ENCODE measurements at regions not wholly inside any gene's neighbourhood (a gene's known extent, or its start where the extent isn't known, plus 50 kb on each side); places are given as distances from the start of the nearest gene placed in this dataset.

DNA sequence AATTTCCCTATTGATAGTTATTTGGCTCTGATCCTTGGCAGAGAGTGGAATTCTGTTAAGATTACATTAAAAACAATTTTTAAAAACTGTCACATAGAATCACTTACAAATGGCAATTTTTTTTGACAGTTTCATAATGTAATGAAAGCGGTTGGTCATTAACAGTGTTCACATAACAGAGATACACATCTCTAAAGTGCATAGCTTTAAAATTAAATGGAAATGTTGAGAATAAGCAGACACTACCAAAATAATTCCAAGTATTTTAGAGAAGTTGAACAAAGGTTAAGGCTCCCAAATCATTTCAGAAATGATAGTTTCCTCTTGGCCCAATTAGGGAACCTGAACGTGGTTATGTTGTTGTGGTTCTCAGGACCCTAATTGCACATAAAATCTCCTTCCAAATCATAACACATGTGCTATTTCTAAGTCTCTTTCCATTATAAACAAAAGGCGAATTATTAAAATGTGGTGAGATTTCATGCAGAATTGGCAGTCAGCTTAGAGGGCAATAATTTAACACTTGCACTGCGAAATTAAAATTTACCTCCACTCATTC is 528.9 kb upstream of the FZD8 start:
- Histone ChIP-seq H3K79me2 (ENCODE audit: low read length) (no peaks in the 10 kb centered on the region), H4K20me1 (ENCODE audit: insufficient read depth, low read length) (no peaks in the 10 kb centered on the region), H3K9ac (ENCODE audit: low read length) (no peak overlapping the region), H3K4me2 (ENCODE audit: low read depth, low read length) (no peak overlapping the region), H3K4me1 (ENCODE audit: low read length) (no peaks in the 10 kb centered on the region), H3K9me2 (replicated peaks; ENCODE audit: insufficient read depth, low read length) (no peaks in the 10 kb centered on the region), H3K27ac (ENCODE audit: low read length) (no peak overlapping the region), H3K9me3 (replicated peaks; ENCODE audit: insufficient read depth, low read length) (no peaks in the 10 kb centered on the region), H3K27me3 (replicated peaks; ENCODE audit: insufficient read depth, low read length) (no peaks in the 10 kb centered on the region), H3F3A (ENCODE audit: insufficient read depth, low read length) (no peaks in the 10 kb centered on the region), H2AFZ (ENCODE audit: low read length) (no peak overlapping the region), H3K4me3 (ENCODE audit: low read length) (no peak overlapping the region), H3K36me3 (replicated peaks; ENCODE audit: insufficient read depth, low read length) (no peaks in the 10 kb centered on the region)
- DNase-seq, result no peak
- TF ChIP-seq, protein P1, sequence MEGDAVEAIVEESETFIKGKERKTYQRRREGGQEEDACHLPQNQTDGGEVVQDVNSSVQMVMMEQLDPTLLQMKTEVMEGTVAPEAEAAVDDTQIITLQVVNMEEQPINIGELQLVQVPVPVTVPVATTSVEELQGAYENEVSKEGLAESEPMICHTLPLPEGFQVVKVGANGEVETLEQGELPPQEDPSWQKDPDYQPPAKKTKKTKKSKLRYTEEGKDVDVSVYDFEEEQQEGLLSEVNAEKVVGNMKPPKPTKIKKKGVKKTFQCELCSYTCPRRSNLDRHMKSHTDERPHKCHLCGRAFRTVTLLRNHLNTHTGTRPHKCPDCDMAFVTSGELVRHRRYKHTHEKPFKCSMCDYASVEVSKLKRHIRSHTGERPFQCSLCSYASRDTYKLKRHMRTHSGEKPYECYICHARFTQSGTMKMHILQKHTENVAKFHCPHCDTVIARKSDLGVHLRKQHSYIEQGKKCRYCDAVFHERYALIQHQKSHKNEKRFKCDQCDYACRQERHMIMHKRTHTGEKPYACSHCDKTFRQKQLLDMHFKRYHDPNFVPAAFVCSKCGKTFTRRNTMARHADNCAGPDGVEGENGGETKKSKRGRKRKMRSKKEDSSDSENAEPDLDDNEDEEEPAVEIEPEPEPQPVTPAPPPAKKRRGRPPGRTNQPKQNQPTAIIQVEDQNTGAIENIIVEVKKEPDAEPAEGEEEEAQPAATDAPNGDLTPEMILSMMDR (IDR thresholded peaks at IDR 0.05; ENCODE audit: low read length), result no peak
- TF ChIP-seq EZH2phosphoT487 (IDR thresholded peaks at IDR 0.05; ENCODE audit: low read length), result no peak
- no peak for TF ChIP-seq EZH2 (optimal IDR thresholded peaks at IDR 0.05; ENCODE audit: low read depth, low read length)

DNA sequence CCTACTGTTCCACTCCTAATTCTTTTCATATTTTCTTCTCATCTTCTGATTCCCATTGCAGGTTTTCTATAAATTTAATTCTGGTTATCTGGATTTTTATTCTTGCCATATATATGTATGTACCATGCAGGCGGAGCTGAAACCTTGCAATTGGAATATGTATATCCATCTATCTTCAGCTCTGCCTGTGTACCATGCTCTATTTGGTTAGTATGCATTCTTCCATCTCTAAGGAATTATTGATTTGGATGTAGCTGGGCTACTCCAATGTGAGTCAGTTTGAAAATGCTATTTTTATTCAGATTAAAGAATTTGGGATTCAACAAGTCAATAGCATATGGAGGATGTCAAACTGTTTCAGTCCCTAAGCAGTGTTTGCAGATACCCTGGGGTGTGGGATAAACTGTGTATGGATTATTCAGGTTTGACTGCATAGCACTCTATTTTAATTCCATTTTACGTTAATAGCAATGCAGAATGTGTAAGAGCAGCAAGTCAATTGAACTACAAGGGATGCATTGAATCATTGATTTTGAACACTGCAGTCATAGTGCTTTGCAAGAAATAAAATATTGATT is 528.1 kb upstream of the FZD8 start:
- Histone ChIP-seq H3K79me2 (ENCODE audit: low read length) (no peaks in the 10 kb centered on the region), H3F3A (ENCODE audit: insufficient read depth, low read length) (no peaks in the 10 kb centered on the region), H3K9me2 (replicated peaks; ENCODE audit: insufficient read depth, low read length) (no peaks in the 10 kb centered on the region), H3K27me3 (replicated peaks; ENCODE audit: insufficient read depth, low read length) (no peaks in the 10 kb centered on the region), H3K36me3 (replicated peaks; ENCODE audit: insufficient read depth, low read length) (no peaks in the 10 kb centered on the region), H3K4me2 (ENCODE audit: low read depth, low read length) (no peak overlapping the region), H3K27ac (ENCODE audit: low read length) (no peak overlapping the region), H4K20me1 (ENCODE audit: insufficient read depth, low read length) (no peaks in the 10 kb centered on the region), H3K9ac (ENCODE audit: low read length) (no peak overlapping the region), H3K4me3 (ENCODE audit: low read length) (no peak overlapping the region), H3K4me1 (ENCODE audit: low read length) (no peaks in the 10 kb centered on the region), H3K9me3 (replicated peaks; ENCODE audit: insufficient read depth, low read length) (no peaks in the 10 kb centered on the region), H2AFZ (ENCODE audit: low read length) (no peak overlapping the region)
- no peak for DNase-seq
- TF ChIP-seq, protein P1 (IDR thresholded peaks at IDR 0.05; ENCODE audit: low read length), result no peak
- TF ChIP-seq EZH2 (optimal IDR thresholded peaks at IDR 0.05; ENCODE audit: low read depth, low read length) (no peak), EZH2phosphoT487 (IDR thresholded peaks at IDR 0.05; ENCODE audit: low read length) (no peak)

DNA sequence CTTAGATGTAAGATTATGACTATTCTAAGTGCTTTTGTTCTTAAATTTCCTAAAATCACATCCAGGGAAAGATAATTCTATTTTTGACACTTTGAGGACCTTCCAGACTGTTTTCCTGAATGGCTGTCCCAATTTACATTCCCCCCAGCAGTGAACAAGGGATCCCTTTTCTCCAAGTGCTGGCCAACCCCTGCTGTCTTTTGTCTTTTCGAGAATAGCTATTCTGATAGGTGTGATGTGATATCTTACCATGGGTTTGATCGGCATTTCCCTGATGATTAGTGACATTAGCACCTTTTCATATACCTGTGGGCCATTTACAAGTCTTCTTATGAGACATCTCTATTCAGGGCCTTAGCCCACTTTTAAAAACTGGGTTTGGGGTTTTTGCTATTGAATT is 526.7 kb upstream of the FZD8 start:
- no peak overlapping the region for H3K9ac ChIP-seq (ENCODE audit: low read length)
- no peaks in the 10 kb centered on the region for H3K9me2 ChIP-seq (replicated peaks; ENCODE audit: insufficient read depth, low read length)
- TF ChIP-seq EZH2phosphoT487 (IDR thresholded peaks at IDR 0.05; ENCODE audit: low read length) (no peak), EZH2 (optimal IDR thresholded peaks at IDR 0.05; ENCODE audit: low read depth, low read length) (no peak)
- TF ChIP-seq, protein P1 (IDR thresholded peaks at IDR 0.05; ENCODE audit: low read length), result no peak
- no peaks in the 10 kb centered on the region for H3K36me3 ChIP-seq (replicated peaks; ENCODE audit: insufficient read depth, low read length)
- no peak overlapping the region for H3K27ac ChIP-seq (ENCODE audit: low read length)
- H3K4me2 ChIP-seq (ENCODE audit: low read depth, low read length), result no peak overlapping the region
- H2AFZ ChIP-seq (ENCODE audit: low read length), result no peak overlapping the region
- DNase-seq, result no peak
- no peaks in the 10 kb centered on the region for H3K9me3 ChIP-seq (replicated peaks; ENCODE audit: insufficient read depth, low read length)
- H3F3A ChIP-seq (ENCODE audit: insufficient read depth, low read length), result no peaks in the 10 kb centered on the region
- no peaks in the 10 kb centered on the region for H4K20me1 ChIP-seq (ENCODE audit: insufficient read depth, low read length)
- H3K4me3 ChIP-seq (ENCODE audit: low read length), result no peak overlapping the region
- no peaks in the 10 kb centered on the region for H3K27me3 ChIP-seq (replicated peaks; ENCODE audit: insufficient read depth, low read length)
- H3K4me1 ChIP-seq (ENCODE audit: low read length), result no peaks in the 10 kb centered on the region
- no peaks in the 10 kb centered on the region for H3K79me2 ChIP-seq (ENCODE audit: low read length)

All from MM.1S (cell line).